CD4-positive, alpha-beta T cell treated with Interleukin-15 for 4 hours (primary cell): ENCODE measurements at regions not wholly inside any gene's neighbourhood (a gene's known extent, or its start where the extent isn't known, plus 50 kb on each side); places are given as distances from the start of the nearest gene placed in this dataset.
"Not testable (repeated sequence)": the region's sequence is repeated elsewhere in the genome, so short reads cannot be mapped to it uniquely, and the experiment has no call there.

ENCODE experiments used
- DNase-seq: peaks from one replicate; pipeline ENCODE4 v3.0.0-alpha.2; 2020; ENCODE audit warnings: low spot score

- DNase-seq = no peak
These were observed 51.1 kb upstream of the ROPN1 start for GRCh38 chr3:124043023-124043422.

DNA sequence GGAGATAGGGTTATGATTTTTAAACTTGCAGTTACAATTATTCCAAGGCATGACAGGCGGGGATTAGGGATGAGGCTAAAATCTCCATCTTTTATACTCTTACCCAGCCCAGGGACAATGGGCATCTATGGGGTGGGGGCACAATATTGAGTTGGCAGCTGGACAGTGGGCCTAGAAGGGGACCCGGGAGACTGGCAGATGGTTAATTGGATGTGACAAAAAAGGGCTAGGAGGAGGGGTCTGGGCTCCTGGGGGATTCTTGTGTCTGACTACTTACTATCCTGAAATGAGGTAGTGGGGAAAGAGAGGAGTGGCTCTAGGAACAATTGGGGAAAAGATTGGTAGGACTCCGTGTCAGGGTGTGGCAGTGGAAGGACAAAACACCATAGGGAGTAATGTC is 53.0 kb upstream of the ROPN1 start:
- DNase-seq = no peak

DNA sequence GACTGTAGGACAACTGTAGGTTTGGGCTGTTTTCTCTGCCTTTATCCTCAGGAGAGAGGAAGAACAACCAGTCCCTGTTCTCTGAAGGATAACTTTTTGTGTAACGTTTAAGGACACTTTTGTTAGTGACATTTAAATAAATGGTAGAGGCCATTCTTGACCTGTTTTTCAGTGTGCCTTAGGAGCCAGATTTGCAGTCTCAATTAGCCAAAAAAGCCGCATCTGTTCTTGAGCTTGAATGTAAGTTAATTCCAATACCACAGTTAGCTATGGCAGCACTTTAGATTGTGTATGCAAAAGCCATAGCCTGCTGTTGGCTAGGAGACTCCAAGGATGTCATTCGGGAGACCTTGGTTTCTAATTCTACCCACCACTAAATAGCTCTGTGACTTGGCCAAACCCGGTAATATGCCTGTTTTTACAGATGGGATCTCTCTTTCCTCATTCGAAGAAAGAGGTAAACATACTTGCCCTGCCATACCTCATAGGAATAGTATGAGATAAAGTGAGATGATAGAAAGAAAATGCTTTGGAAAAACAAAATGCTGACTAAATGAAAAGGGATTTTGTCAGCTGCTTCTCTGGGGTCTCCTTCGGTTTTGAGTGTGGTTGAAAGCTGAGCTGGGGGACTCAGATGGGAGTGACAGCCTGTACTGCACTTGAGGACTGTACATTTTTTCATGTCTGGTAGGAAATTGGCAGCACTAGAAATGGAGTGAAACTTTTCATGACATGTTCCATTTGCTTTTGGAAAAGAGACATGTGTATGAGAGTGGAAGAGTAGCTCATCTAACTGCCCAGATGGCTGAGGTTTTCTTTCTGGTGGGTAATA is 57.3 kb upstream of the ROPN1 start:
- no peak for DNase-seq

DNA sequence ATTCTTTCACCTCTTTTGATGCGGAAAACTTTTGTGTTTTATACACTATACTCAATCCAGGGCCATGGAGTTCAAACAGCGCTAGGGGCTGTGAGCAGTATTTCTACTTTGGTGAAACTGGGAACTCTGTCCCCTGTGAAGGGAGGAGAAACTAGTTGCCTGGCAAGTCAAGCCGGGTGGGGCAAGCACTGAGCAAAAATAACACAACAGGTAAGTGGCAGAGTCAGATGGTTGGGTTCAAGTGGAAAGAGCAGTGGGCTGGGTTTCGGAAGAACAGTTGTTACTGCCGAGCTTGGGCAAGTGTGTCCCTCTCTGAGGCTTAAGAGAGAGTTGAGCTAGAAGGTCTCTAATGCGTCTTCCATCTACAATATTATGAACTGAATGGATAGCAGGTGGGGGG is 59.7 kb upstream of the ROPN1 start:
- no peak for DNase-seq

DNA sequence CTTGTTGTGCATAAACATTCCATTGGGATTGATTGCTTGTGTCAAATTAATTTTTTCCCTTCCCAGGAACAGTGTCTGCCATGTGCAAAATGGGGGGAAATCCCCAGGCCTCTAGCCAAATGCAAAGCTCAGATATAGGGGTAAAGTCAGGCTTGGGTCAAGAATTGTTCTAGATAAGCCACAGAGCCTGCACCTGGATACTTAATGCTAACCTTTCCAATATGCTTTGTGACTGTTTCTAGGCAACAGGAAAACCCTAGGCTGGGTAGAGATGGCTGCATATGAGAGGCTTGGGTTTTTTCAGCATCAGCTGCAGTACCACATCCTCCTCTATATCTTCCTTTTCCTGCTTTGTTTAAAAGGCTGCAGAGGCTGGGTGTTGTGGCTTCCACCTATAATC is 61.9 kb upstream of the ROPN1 start:
- no peak for DNase-seq

DNA sequence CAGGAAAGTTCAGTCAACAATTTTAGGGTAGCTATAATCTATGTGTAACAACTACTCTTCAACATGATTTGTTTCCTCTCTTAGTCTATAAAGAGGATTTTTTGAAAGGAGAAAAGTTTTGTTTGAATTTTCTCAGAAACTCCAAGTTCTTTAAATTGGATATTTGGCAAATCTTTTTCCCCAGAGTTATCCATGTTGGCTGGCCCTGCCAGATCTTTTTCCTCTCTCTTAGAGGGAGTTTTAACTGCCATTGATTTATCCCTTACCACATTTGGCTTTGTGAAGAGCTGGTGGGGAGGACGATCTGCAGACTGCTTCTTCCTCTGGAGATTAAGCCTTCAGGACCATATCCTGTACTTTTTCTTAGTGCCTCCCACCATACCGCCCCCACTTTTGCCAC is 64.9 kb upstream of the ROPN1 start:
- DNase-seq = no peak

DNA sequence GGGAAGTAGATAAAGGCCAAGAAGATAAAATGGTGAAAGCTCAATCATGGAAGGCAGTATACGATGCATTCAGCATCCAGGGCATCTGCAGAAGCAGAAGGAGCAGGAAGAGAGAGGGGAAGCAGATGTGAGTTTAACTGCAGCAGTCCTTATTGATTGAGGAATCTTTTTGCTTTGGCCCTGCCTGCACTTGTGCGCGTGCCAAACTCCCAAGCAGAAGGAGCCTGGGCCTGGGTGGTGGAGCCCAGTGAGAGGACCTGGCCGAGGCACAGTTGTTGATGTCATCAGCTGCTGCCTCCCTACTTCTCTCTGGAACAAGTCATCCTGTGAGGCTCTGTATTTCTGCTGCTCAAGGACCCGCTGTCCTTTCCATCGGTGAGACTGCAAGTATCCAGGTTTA is 65.5 kb upstream of the ROPN1 start:
- no peak for DNase-seq

DNA sequence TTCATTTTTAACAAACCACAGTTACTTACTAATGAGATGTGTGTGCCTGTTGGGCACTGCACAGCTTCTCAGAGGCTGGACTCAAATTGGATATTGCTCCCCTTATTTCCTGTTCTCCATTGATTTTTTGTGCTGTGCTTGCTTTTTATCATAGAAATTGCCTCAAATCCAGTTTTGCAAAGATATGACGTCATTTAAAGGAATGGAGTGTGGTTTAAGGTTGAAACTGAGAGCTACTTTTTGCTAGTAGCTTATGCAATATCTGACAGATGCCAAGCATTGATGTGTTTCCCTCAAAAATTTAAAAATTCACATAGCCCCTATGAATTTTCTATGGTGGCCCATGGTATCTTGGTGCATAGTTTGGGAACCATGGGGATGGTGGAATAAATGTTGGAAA is 67.7 kb upstream of the ROPN1 start:
- no peak for DNase-seq

- DNase-seq = no peak
These were observed 71.4 kb upstream of the ROPN1 start for GRCh38 chr3:124063197-124063909.

GRCh38 chr3:124064050-124064449 is 72.1 kb upstream of the ROPN1 start:
- no peak for DNase-seq

GRCh38 chr3:124066543-124066942 is 74.6 kb upstream of the ROPN1 start:
- DNase-seq = not testable (repeated sequence)

DNA sequence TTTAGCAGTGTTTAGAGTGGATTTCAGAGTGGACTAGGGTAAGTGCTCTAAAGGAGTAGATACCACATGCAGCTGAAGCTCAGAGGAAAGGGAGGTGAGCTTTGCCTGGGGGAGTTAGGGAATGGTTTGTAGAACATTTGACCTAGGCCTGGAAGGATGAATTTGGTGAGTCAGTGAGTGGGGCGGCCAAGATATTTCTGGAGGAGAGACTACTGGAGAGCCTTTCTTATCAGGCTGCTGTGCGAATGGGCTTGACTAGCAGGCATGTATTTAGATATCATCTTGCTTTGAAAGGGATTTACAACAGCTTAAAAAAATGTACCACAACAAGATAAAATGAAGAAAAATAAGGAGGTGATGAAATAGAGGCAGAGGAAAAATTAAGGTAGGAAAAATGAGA is 77.8 kb upstream of the ROPN1 start:
- DNase-seq = not testable (repeated sequence)

- DNase-seq = not testable (repeated sequence)
These were observed 83.2 kb upstream of the ROPN1 start for GRCh38 chr3:124075090-124075489.

- no peak for DNase-seq
These were observed 83.8 kb upstream of the ROPN1 start for GRCh38 chr3:124075753-124076152.

DNA sequence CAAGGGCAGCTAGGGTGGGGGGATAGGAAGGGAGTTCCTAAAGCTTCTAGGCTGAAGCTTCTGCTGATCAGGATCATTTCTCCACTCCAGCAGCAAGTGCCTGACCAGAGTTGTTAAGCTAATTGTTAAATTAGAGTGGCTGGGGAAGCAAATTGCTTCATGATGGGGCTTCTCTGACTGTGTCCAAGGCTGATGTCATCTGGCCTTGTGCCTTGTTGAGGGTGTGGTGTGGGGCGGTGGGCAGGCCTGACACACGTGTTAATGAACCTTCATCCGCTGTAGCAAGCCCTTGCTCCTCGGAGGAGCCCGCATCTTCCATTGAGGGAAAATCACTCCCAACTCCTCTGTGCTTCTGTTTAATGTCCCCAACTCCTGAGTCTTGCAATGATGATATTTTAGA is 84.3 kb upstream of the ROPN1 start:
- DNase-seq = no peak

DNA sequence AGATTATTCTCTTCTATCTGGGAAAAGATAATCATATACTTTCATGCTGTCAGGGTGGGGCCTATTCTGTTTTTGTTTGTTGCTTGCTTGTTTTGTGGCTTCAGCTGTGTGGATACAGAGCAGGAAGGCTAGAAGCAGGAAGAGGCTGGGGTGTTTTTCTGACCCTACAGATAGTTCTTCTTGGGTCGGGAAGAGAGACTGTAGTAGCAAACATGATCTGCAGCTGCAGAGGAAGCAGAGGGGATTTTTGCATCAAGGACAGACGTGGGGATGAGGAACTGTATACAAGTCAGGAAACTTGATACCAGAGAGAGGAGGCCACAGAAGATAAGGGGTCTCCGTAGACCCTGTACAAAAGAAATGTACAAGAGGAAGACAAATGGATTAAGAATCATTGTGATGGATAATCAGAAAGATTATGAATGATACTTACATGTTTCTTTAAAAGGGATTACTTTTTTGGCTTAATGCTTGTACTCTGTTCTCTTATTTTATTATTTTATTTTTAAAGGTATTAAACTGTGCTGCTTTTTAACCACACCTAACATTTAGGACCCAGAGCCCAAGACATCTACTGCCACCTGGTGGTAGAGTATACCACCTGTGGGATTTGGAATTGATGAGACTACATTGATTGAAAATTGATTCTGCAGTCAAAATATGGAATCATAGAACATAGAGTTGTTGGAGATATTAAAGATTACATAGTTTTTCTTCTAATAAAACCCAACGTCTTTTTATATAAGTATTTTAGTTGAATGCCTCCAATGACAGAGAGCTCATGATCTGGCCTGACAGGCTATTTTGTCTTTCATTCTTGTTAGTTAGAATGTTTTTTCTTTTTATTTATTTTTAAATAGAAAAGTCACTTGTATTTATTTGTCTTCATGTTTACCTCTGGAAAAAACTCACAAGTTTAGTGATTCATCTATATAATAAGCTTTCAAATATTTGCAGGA is 87.3 kb upstream of the ROPN1 start:
- peak; percentile 23 for DNase-seq

DNA sequence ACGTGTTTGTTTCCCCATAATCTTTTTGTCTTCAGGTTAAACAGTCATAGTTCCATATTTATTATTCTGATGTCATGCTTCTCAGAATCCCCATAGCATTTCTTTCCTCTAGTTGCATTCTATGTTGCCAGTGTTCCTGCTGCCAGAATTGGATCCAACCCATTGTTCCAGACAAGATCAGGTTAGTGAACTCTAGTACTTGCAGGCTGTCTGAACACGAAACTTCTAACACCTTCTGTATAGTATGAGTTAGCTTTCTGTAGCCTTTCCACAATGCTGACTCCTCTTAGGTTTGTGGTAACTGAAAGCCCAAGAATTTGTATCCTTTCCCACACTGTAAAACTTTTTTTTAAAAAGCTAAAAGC is 88.0 kb upstream of the ROPN1 start:
- DNase-seq = no peak

DNA sequence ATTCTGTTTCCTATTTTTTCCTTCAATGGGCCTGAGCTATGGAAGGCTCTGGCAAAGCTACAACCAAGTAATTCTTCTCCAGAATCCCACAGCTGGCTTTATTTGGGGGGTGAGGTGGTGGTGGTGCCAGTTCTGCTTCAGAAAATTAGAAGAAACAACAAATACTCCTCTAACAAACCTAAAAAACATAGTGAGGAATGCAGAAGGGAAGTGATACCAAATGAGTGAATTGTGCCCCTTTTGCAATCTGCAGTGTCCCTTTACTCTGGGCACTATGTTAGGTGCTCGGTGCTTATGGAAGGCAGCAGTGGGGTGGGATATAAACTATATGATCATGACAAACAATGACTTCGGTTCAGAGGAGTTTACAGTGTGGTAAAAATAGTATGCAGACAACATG is 90.4 kb upstream of the ROPN1 start:
- no peak for DNase-seq

DNA sequence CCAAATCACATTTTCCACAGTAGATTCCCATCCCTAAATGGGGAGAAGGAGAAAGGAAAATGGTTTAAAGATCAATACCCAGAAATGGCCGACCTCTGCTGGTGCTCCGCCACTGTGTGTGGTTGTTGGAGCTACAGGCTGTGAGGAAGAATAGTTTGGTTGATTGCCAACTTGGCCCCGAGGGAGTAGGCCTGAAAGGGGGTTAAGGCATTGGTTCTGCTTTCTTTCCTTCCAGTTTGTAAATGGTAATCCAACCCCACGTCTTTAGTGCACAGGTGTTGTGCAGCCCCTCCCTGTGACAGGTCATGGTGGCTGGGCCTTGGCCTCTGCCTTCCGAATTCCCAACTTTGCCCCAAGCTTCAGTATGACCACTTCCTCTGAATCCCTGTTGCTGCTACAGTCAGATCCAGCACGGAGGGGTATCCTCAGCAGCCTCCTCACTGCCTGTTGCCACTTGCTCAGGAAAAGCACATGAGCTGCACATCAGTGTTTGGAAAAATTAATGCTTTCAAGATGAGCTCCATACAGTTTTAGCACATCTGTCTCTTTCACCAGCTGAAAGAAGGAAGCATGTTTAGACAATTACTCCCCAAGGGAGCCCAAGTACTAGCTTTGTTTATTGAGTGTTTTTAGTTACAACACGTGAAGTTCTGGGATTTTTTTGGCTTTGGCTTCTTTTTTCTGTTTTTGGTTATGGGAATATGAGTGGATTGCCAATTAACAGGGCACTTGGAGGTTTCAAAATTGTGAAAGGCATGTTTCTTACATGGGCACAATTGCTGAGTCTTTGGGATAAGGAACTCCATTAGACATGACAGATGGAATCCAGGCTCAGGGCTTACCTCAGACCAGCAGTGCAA is 92.3 kb upstream of the ROPN1 start:
- no peak for DNase-seq

DNA sequence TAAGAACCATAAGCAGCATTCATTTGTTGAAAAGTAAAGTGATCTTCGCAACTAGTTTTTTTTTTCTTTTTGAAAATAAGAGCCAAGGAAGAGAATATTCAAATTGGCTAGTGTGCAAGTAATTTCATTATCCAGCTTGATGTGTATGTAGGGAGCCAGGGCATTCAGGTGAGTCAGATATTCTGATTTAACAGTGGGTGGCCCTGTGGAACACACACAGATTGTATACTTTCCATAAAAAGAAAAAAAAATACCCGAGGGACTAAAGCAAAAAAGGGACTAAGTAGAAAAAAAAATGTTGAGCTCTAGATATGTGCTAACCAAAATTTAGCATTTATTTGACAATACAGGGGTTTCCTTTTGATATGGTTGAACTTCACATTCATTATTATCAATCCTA is 96.9 kb upstream of the ROPN1 start:
- no peak for DNase-seq

DNA sequence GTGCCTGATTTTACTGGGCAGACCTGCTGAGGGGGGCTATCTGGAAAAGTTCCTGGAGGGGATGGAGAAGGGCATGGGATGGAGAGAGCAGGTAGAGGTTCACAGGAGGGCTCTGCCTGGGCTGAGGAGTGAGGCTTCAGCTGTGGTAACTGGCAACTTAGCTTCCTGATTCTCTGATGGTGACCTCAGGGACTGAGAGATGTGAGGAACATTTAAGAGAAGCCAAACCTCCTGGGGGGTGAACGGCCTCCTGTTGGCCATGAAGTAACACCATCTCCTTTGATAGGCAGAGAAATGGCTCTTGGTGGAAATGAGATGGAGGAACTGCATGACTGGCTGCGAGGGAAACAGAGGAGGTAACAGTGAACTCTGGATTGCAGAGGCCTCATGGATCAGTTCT is 97.3 kb upstream of the ROPN1 start:
- no peak for DNase-seq

- no peak for DNase-seq
These were observed 99.8 kb upstream of the ROPN1 start for GRCh38 chr3:124091716-124092115.
